A549 (cell line): ENCODE measurements at regions not wholly inside any gene's neighbourhood (a gene's known extent, or its start where the extent isn't known, plus 50 kb on each side); places are given as distances from the start of the nearest gene placed in this dataset.
"Not testable (repeated sequence)": the region's sequence is repeated elsewhere in the genome, so short reads cannot be mapped to it uniquely, and the experiment has no call there.

Experiments used
- ATAC-seq, 2 experiments: fragments of 200-7000 bp in 1 of 2; fragments of >200 bp in 1 of 2; cut with Nextera tagmentation in 1 of 2; cut with Tn5 transposase in 1 of 2; 3 replicates each; pipeline versions ENCODE4 v1.8.0 to v1.9.1; 2018 to 2020; ENCODE audit warnings: mild to moderate bottlenecking in 1 of 2, moderate library complexity in 1 of 2
- CTCF ChIA-PET: fragments of 300-600 bp; sonication (Branson Sonifier 250); formaldehyde crosslinking; extraction: SDS; loops from one replicate; lab custom pipeline; 2021; ENCODE audit warnings: antibody characterized with exemption, inconsistent platforms; lab: Yijun Ruan, JAX
- POLR2A ChIA-PET: fragments of 350-600 bp; formaldehyde crosslinking; extraction: SDS; loops from one replicate; lab custom pipeline; 2021; ENCODE audit warnings: antibody characterized with exemption, inconsistent platforms; lab: Yijun Ruan, JAX
- DNase-seq, 2 experiments: peaks; one replicate each; pipeline versions ENCODE4 v3.0.0 to v3.0.0-alpha.2; 2011 to 2016; ENCODE audit warnings: low read depth in 1 of 2, low spot score in 1 of 2
- FAIRE-seq: peaks from 2 replicates; lab custom pipeline; 2011; peaks lifted over from hg19 to GRCh38; lab: Jason Lieb, UNC
- H3K27ac ChIP-seq, 2 experiments: fragments of >200 bp; sonication (Bioruptor Twin); formaldehyde crosslinking; 3 replicates each; pipeline ENCODE4 v1.5.1; 2016 to 2017
- H3K4me1 ChIP-seq: fragments of >200 bp; sonication (Bioruptor Twin); formaldehyde crosslinking; 3 replicates; pipeline ENCODE4 v1.6.1; 2016
- H3K4me2 ChIP-seq: fragments of >200 bp; sonication (Bioruptor Twin); formaldehyde crosslinking; 3 replicates; pipeline ENCODE4 v1.6.1; 2016
- H3K4me3 ChIP-seq: fragments of >200 bp; sonication (Bioruptor Twin); formaldehyde crosslinking; 3 replicates; pipeline ENCODE4 v1.5.1; 2016
- H3K9me3 ChIP-seq: fragments of >200 bp; sonication (Bioruptor Twin); formaldehyde crosslinking; 3 replicates; pipeline ENCODE4 v1.6.1; 2016
- ATOH8 ChIP-seq: fragments of 250-450 bp; sonication (Bioruptor Pico); IDR thresholded peaks from 2 replicates; pipeline ENCODE4 v1.5.0; 2020; ENCODE audit warnings: low read depth, mild to moderate bottlenecking, moderate library complexity
- BHLHE40 ChIP-seq: IDR thresholded peaks from 2 replicates; pipeline ENCODE4 v1.6.1; 2012; ENCODE audit warnings: low read depth, low read length, inconsistent platforms
- CBX8 ChIP-seq: fragments of 200-600 bp; sonication (generic); IDR thresholded peaks from 2 replicates; pipeline ENCODE4 v1.6.1; 2016
- CTCF ChIP-seq: fragments of >200 bp; sonication (Bioruptor Twin); formaldehyde crosslinking; IDR thresholded peaks from 3 replicates; pipeline ENCODE4 v1.5.1; 2016
- ELK1 ChIP-seq: fragments of 150-350 bp; IDR thresholded peaks from 2 replicates; pipeline ENCODE4 v1.6.1; 2014; ENCODE audit warnings: low read depth, mild to moderate bottlenecking, low read length
- ESRRA ChIP-seq: fragments of 150-350 bp; IDR thresholded peaks from 2 replicates; pipeline ENCODE4 v1.6.1; 2014; ENCODE audit warnings: mild to moderate bottlenecking, low read length, borderline replicate concordance
- FOSB ChIP-seq: fragments of 250-450 bp; sonication (Bioruptor Pico); IDR thresholded peaks from 2 replicates; pipeline ENCODE4 v1.5.0; 2020; ENCODE audit warnings: mild to moderate bottlenecking, moderate library complexity
- FOSL2 ChIP-seq, 2 experiments: fragments of 450-650 bp in 1 of 2; fragments of >200 bp in 1 of 2; sonication (Bioruptor Twin) in 1 of 2; formaldehyde crosslinking; IDR thresholded peaks; 2 replicates each; pipeline versions ENCODE4 v1.5.0 to v1.6.1; 2016 to 2020; ENCODE audit warnings: mild to moderate bottlenecking in 1 of 2, moderate library complexity in 1 of 2
- HES2 ChIP-seq: fragments of >200 bp; sonication (Bioruptor Twin); formaldehyde crosslinking; IDR thresholded peaks from 2 replicates; pipeline ENCODE4 v1.6.1; 2016
- HOXB5 ChIP-seq: fragments of 250-450 bp; sonication (Bioruptor Pico); IDR thresholded peaks from 2 replicates; pipeline ENCODE4 v1.5.0; 2020; ENCODE audit warnings: mild to moderate bottlenecking, moderate library complexity
- JUN ChIP-seq, 2 experiments: fragments of >200 bp; sonication (Bioruptor Twin); formaldehyde crosslinking; IDR thresholded peaks; 2 replicates in 1 of 2; 3 replicates in 1 of 2; pipeline ENCODE4 v1.6.1; 2016 to 2017
- KDM1A ChIP-seq: fragments of 200-600 bp; sonication (generic); IDR thresholded peaks from 2 replicates; pipeline ENCODE4 v1.6.1; 2016; ENCODE audit warnings: low read depth, mild to moderate bottlenecking
- MAFK ChIP-seq: fragments of 450-650 bp; IDR thresholded peaks from 2 replicates; pipeline ENCODE4 v1.6.1; 2014; ENCODE audit not compliant: partially characterized antibody
- NPAS2 ChIP-seq: fragments of 250-450 bp; sonication (Bioruptor Pico); IDR thresholded peaks from 2 replicates; pipeline ENCODE4 v1.8.0; 2022; ENCODE audit warnings: mild to moderate bottlenecking, moderate library complexity, borderline replicate concordance
- NR3C1 ChIP-seq: fragments of >200 bp; sonication (Bioruptor Twin); formaldehyde crosslinking; IDR thresholded peaks from 3 replicates; pipeline ENCODE4 v1.6.1; 2017
- PHF8 ChIP-seq: fragments of 200-600 bp; sonication (generic); IDR thresholded peaks from 2 replicates; pipeline ENCODE4 v1.6.1; 2016; ENCODE audit warnings: low read depth, mild to moderate bottlenecking, antibody characterized with exemption, moderate library complexity, borderline replicate concordance
- POLR2A ChIP-seq: IDR thresholded peaks from 2 replicates; pipeline ENCODE4 v1.6.1; 2012; ENCODE audit warnings: mild to moderate bottlenecking, low read length
- POLR2AphosphoS2 ChIP-seq: conservative IDR thresholded peaks from 2 replicates; pipeline ENCODE4 v1.6.1; 2012; ENCODE audit warnings: low read length, improper control_type of control experiment, inconsistent platforms
- RAD21 ChIP-seq, 2 experiments: fragments of >200 bp in 1 of 2; sonication (Bioruptor Twin) in 1 of 2; formaldehyde crosslinking in 1 of 2; IDR thresholded peaks in 1 of 2; conservative IDR thresholded peaks in 1 of 2; 2 replicates in 1 of 2; 3 replicates in 1 of 2; pipeline ENCODE4 v1.6.1; 2012 to 2018; ENCODE audit warnings: inconsistent platforms in 1 of 2
- REST ChIP-seq: fragments of 200-600 bp; sonication (generic); IDR thresholded peaks from 2 replicates; pipeline ENCODE4 v1.6.1; 2016; ENCODE audit warnings: antibody characterized with exemption, mild to moderate bottlenecking, moderate library complexity
- RFX5 ChIP-seq: fragments of 450-650 bp; IDR thresholded peaks from 2 replicates; pipeline ENCODE4 v1.7.1; 2014; ENCODE audit warnings: antibody characterized with exemption, mild to moderate bottlenecking, moderate library complexity
- RNF2 ChIP-seq: fragments of 200-600 bp; sonication (generic); IDR thresholded peaks from 2 replicates; pipeline ENCODE4 v1.6.1; 2016; ENCODE audit warnings: low read depth, mild to moderate bottlenecking, antibody characterized with exemption, moderate library complexity, borderline replicate concordance
- SMC3 ChIP-seq: fragments of >200 bp; sonication (Bioruptor Twin); formaldehyde crosslinking; IDR thresholded peaks from 3 replicates; pipeline ENCODE4 v1.6.1; 2018; ENCODE audit warnings: inconsistent platforms
- SREBF2 ChIP-seq: fragments of 450-650 bp; IDR thresholded peaks from 2 replicates; pipeline ENCODE4 v1.6.1; 2014; ENCODE audit warnings: mild to moderate bottlenecking, moderate library complexity
- TFCP2L1 ChIP-seq: fragments of 250-450 bp; sonication (Bioruptor Pico); IDR thresholded peaks from 2 replicates; pipeline ENCODE4 v1.5.0; 2021; ENCODE audit warnings: mild to moderate bottlenecking
- ZC3H11A ChIP-seq: fragments of 450-650 bp; IDR thresholded peaks from 2 replicates; pipeline ENCODE4 v1.6.1; 2014; ENCODE audit warnings: antibody characterized with exemption, mild to moderate bottlenecking
- ZFP36 ChIP-seq: fragments of 450-650 bp; IDR thresholded peaks from 2 replicates; pipeline ENCODE4 v1.6.1; 2014; ENCODE audit warnings: borderline replicate concordance; ENCODE audit not compliant: partially characterized antibody
- WGBS: methylation state at CpG from one replicate; pipeline ENCODE4 v1.1.6; 2017; ENCODE audit errors: missing lambda C conversion rate; 5-methylcytosine and 5-hydroxymethylcytosine counted together

GRCh38 chr17:14427900-14428647, 127.2 kb downstream of the HS3ST3B1 start:
- TF ChIP-seq SMC3 (no peak), RAD21 (conservative IDR thresholded peaks at IDR 0.05 in 1 of 2, IDR thresholded peaks at IDR 0.05 in 1 of 2) (no peak), TFCP2L1 (CRISPR knock-in tag) (no peak), HES2 (no peak), ATOH8 (no peak), FOSL2 (IDR thresholded peaks at IDR 0.05) (no peak), FOSL2 (CRISPR knock-in tag; IDR thresholded peaks at IDR 0.05) (no peak), CBX8 (no peak), JUN (IDR thresholded peaks at IDR 0.05) (no peak), ELK1 (no peak), HOXB5 (CRISPR knock-in tag) (no peak), POLR2AphosphoS2 (no peak), RNF2 (no peak), MAFK (no peak), ZC3H11A (no peak)
- FAIRE-seq (no peak), ATAC-seq (no peak), DNase-seq (no peak)
- H3K27ac ChIP-seq: no peak overlapping the region
- no peaks in the 10 kb centered on the region for H3K4me1 ChIP-seq
- ChIA-PET CTCF (interaction anchor here (0.6 to 1.5 kb wide), 3 partner anchors 11 to 30 kb away, joined by 3 to 5 read pairs (median 3); no protein-coding TSS in a partner anchor), POLR2A (no interaction called here)
- 33% methylated on average over 14 of the region's 14 CpGs for WGBS
- H3K9me3 ChIP-seq: peaks cover 7% of the 10 kb centered on the region; the same call in 1 of the 3 replicates
- no peak overlapping the region for H3K4me3 ChIP-seq
- no peak overlapping the region for H3K4me2 ChIP-seq

- FAIRE-seq, H3K4me3 ChIP-seq, H3K27ac ChIP-seq, ATAC-seq, DNase-seq, POLR2A ChIA-PET, H3K4me2 ChIP-seq, H3K9me3 ChIP-seq, H3K4me1 ChIP-seq: not testable (repeated sequence)
- 34% methylated on average over 8 of the region's 8 CpGs for WGBS
- CTCF ChIA-PET: interaction anchor here (0.5 kb wide), 1 partner anchor 27 kb away, joined by 3 read pairs; no protein-coding TSS in a partner anchor
Measured at GRCh38 chr17:14423156-14423555, 122.3 kb downstream of the HS3ST3B1 start.

- H3K4me3 ChIP-seq: no peak overlapping the region
- ChIA-PET CTCF (no interaction called here), POLR2A (no interaction called here)
- TF ChIP-seq BHLHE40 (no peak), SREBF2 (no peak), PHF8 (no peak), REST (no peak), NPAS2 (CRISPR knock-in tag) (no peak), POLR2A (no peak), ZFP36 (no peak), ESRRA (no peak), CTCF (no peak), RFX5 (no peak), KDM1A (no peak), MAFK (no peak), FOSB (no peak), NR3C1 (no peak)
- FAIRE-seq (no peak), DNase-seq (no peak), ATAC-seq (no peak)
- H3K9me3 ChIP-seq: 0 out of 3 replicates have a peak, but pooled peaks cover 5% of the 10 kb centered on the region
- H3K27ac ChIP-seq: no peak overlapping the region
- H3K4me1 ChIP-seq: no peaks in the 10 kb centered on the region
- 5% methylated on average over 1 of the region's 1 CpG for WGBS
- H3K4me2 ChIP-seq: no peak overlapping the region
Measured at GRCh38 chr17:14417336-14417735, 116.5 kb downstream of the HS3ST3B1 start.
